Keratinocyte (primary cell): ENCODE measurements at regions not wholly inside any gene's neighbourhood (a gene's known extent, or its start where the extent isn't known, plus 50 kb on each side); places are given as distances from the start of the nearest gene placed in this dataset.

Experiments used
- DNase-seq: peaks from one replicate; pipeline ENCODE4 v3.0.0-alpha.2; 2011; ENCODE audit warnings: low read depth, missing footprints, low spot score
- FAIRE-seq: peaks from 2 replicates; lab custom pipeline; 2011; peaks lifted over from hg19 to GRCh38; lab: Jason Lieb, UNC
- H2AFZ ChIP-seq: 2 replicates; pipeline ENCODE4 v1.6.0; 2012; ENCODE audit warnings: low read length, control low read depth, inconsistent platforms; ENCODE audit not compliant: control insufficient read depth
- H3K27ac ChIP-seq: 2 replicates; pipeline ENCODE4 v1.5.1; 2011; ENCODE audit warnings: low read length; ENCODE audit not compliant: control insufficient read depth, insufficient read depth
- H3K27me3 ChIP-seq: 3 replicates; pipeline ENCODE4 v1.6.0; 2011; ENCODE audit warnings: low read length; ENCODE audit not compliant: control insufficient read depth, insufficient read depth; ENCODE audit errors: extremely low read depth
- H3K36me3 ChIP-seq, 2 experiments: 2 replicates in 1 of 2; 3 replicates in 1 of 2; pipeline ENCODE4 v1.5.1; 2011; ENCODE audit warnings: low read length in 2 of 2, mild to moderate bottlenecking in 1 of 2; ENCODE audit not compliant: control insufficient read depth in 2 of 2, insufficient read depth in 2 of 2; ENCODE audit errors: extremely low read depth in 1 of 2
- H3K4me1 ChIP-seq: 3 replicates; pipeline ENCODE4 v1.5.1; 2011; ENCODE audit warnings: low read length; ENCODE audit not compliant: control insufficient read depth, insufficient read depth; ENCODE audit errors: extremely low read depth
- H3K4me2 ChIP-seq: 3 replicates; pipeline ENCODE4 v1.6.0; 2011; ENCODE audit warnings: low read depth, low read length; ENCODE audit not compliant: control insufficient read depth, insufficient read depth; ENCODE audit errors: extremely low read depth
- H3K4me3 ChIP-seq, 3 experiments: fragments of 200-600 bp in 1 of 3; sonication (generic) in 1 of 3; 2 replicates in 2 of 3; 3 replicates in 1 of 3; pipeline ENCODE4 v1.5.1; 2011 to 2016; ENCODE audit warnings: low read length in 3 of 3, mild to moderate bottlenecking in 3 of 3, control low read depth in 2 of 3, inconsistent platforms in 1 of 3, low read depth in 1 of 3, mixed read lengths in 1 of 3, mixed run types in 1 of 3, moderate library complexity in 1 of 3; ENCODE audit not compliant: control insufficient read depth in 2 of 3, insufficient read depth in 2 of 3; ENCODE audit errors: extremely low read depth in 1 of 3
- H3K79me2 ChIP-seq: 2 replicates; pipeline ENCODE4 v1.6.0; 2012; ENCODE audit warnings: low read length; ENCODE audit not compliant: control insufficient read depth, insufficient read depth
- H3K9ac ChIP-seq: 3 replicates; pipeline ENCODE4 v1.6.0; 2011; ENCODE audit warnings: low read length; ENCODE audit not compliant: control insufficient read depth, insufficient read depth; ENCODE audit errors: extremely low read depth
- H3K9me1 ChIP-seq: 3 replicates; pipeline ENCODE4 v1.6.0; 2011; ENCODE audit warnings: low read length; ENCODE audit not compliant: control insufficient read depth, insufficient read depth; ENCODE audit errors: extremely low read depth
- H3K9me3 ChIP-seq: 2 replicates; pipeline ENCODE4 v1.5.1; 2012; ENCODE audit warnings: low read depth, low read length; ENCODE audit not compliant: control insufficient read depth
- H4K20me1 ChIP-seq: 3 replicates; pipeline ENCODE4 v1.6.0; 2011; ENCODE audit warnings: low read length; ENCODE audit not compliant: control insufficient read depth, insufficient read depth; ENCODE audit errors: extremely low read depth
- EZH2 ChIP-seq: IDR thresholded peaks from one replicate; pipeline ENCODE4 v1.6.1; 2012; ENCODE audit warnings: inconsistent platforms, mild to moderate bottlenecking, low read length, moderate library complexity
- dilution Hi-C: fragments of 300-500 bp; cut with MboI; formaldehyde crosslinking; loops from one replicate; pipeline ENCODE4 v1.7.0; 2020; ENCODE audit warnings: low sequenced_read_pairs; ENCODE audit not compliant: extremely low pct_ligation_motif_present
- TF ChIP-seq, protein P1 (sequence below), 3 experiments: IDR thresholded peaks in 1 of 3; conservative IDR thresholded peaks in 1 of 3; optimal IDR thresholded peaks in 1 of 3; 2 replicates in 2 of 3; 3 replicates in 1 of 3; pipeline versions ENCODE3 to v1.5.1; 2011; ENCODE audit warnings: low read length in 3 of 3, mild to moderate bottlenecking in 3 of 3, moderate library complexity in 2 of 3, control low read depth in 1 of 3, inconsistent platforms in 1 of 3; ENCODE audit not compliant: insufficient read depth in 2 of 3; ENCODE audit errors: extremely low read depth in 1 of 3

DNA sequence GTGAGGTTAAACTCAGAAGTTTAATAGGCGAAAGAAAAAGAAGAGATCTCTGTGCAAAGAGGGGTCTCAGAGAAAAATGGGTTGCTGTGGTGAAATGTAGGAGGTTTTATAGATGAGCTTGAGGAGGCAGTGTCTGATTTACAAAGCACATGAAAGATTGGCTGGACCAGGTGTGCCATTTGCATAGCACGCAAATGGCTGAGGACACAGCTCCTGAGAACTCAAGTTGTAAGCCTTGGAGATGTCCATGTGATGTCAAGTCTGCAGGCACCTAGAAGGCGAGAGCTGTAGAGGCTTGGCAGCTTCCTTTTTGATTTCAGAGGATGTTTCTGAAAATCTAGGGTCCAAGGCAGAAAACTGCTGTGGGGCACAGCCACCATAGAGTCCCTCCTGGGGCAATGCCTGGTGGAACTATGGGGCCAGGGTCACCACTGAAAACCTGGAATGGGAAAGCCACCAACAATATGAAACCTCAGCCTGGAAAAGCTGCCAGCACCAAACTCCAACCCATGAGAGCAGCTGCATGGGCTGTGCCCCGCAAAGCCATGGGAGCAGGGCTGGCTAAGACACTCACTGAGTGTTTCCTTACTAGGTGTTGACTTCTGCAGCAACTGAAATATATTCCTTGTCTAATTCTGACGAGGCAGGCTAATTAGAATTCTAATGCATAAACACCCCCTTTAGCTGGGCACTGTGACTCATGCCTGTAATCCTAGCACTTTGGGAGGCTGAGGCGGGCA, 96.9 kb upstream of the TNS3 start:
- DNase-seq (no peak), FAIRE-seq (no peak)
- dilution Hi-C loops, result no loop called here
- Histone ChIP-seq H3K4me2 (no peak overlapping the region), H3K9ac (no peak overlapping the region), H3K27me3 (no peaks in the 10 kb centered on the region), H3K9me1 (no peaks in the 10 kb centered on the region), H3K4me1 (no peaks in the 10 kb centered on the region), H3K27ac (no peak overlapping the region), H3K36me3 (no peaks in the 10 kb centered on the region), H3K79me2 (no peaks in the 10 kb centered on the region), H2AFZ (no peak overlapping the region), H3K4me3 (no peak overlapping the region), H3K9me3 (no peaks in the 10 kb centered on the region), H4K20me1 (no peaks in the 10 kb centered on the region)
- TF ChIP-seq, protein P1, sequence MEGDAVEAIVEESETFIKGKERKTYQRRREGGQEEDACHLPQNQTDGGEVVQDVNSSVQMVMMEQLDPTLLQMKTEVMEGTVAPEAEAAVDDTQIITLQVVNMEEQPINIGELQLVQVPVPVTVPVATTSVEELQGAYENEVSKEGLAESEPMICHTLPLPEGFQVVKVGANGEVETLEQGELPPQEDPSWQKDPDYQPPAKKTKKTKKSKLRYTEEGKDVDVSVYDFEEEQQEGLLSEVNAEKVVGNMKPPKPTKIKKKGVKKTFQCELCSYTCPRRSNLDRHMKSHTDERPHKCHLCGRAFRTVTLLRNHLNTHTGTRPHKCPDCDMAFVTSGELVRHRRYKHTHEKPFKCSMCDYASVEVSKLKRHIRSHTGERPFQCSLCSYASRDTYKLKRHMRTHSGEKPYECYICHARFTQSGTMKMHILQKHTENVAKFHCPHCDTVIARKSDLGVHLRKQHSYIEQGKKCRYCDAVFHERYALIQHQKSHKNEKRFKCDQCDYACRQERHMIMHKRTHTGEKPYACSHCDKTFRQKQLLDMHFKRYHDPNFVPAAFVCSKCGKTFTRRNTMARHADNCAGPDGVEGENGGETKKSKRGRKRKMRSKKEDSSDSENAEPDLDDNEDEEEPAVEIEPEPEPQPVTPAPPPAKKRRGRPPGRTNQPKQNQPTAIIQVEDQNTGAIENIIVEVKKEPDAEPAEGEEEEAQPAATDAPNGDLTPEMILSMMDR (optimal IDR thresholded peaks at IDR 0.05 in 1 of 3, IDR thresholded peaks at IDR 0.05 in 1 of 3, conservative IDR thresholded peaks at IDR 0.05 in 1 of 3; ENCODE audit: extremely low read depth in 1 of 3, insufficient read depth in 2 of 3, low read length in 3 of 3), result no peak
- no peak for TF ChIP-seq EZH2

GRCh38 chr7:47677664-47678063, 95.8 kb upstream of the TNS3 start:
- H4K20me1 ChIP-seq, result no peaks in the 10 kb centered on the region
- no peak overlapping the region for H3K9ac ChIP-seq
- no peaks in the 10 kb centered on the region for H3K79me2 ChIP-seq
- TF ChIP-seq EZH2, result no peak
- TF ChIP-seq, protein P1 (optimal IDR thresholded peaks at IDR 0.05 in 1 of 3, IDR thresholded peaks at IDR 0.05 in 1 of 3, conservative IDR thresholded peaks at IDR 0.05 in 1 of 3; ENCODE audit: extremely low read depth in 1 of 3, insufficient read depth in 2 of 3, low read length in 3 of 3), result no peak
- H3K27ac ChIP-seq, result no peak overlapping the region
- dilution Hi-C loops, result no loop called here
- DNase-seq, result no peak
- H3K36me3 ChIP-seq, result no peaks in the 10 kb centered on the region
- no peaks in the 10 kb centered on the region for H3K9me3 ChIP-seq
- FAIRE-seq, result no peak
- H3K4me1 ChIP-seq, result no peaks in the 10 kb centered on the region
- H3K9me1 ChIP-seq, result no peaks in the 10 kb centered on the region
- no peak overlapping the region for H3K4me3 ChIP-seq
- H3K4me2 ChIP-seq, result no peak overlapping the region
- H3K27me3 ChIP-seq, result no peaks in the 10 kb centered on the region
- H2AFZ ChIP-seq, result no peak overlapping the region
